H1 (cell line): ENCODE measurements at regions not wholly inside any gene's neighbourhood (a gene's known extent, or its start where the extent isn't known, plus 50 kb on each side); places are given as distances from the start of the nearest gene placed in this dataset.

ENCODE experiments used
- CTCF ChIA-PET: fragments of 300-600 bp; sonication (Branson Sonifier 250); formaldehyde crosslinking; loops from one replicate; lab custom pipeline; 2021; ENCODE audit not compliant: partially characterized antibody; lab: Charles Lee
- POLR2A ChIA-PET: fragments of 300-600 bp; sonication (Branson Sonifier 250); formaldehyde crosslinking; loops from one replicate; lab custom pipeline; 2021; ENCODE audit warnings: inconsistent platforms; ENCODE audit not compliant: partially characterized antibody; lab: Charles Lee
- DNase-seq, 2 experiments: peaks; one replicate each; pipeline versions ENCODE4 v3.0.0 to v3.0.0-alpha.2; 2010 to 2022; ENCODE audit warnings: low spot score in 2 of 2, low read depth in 1 of 2, mixed read lengths in 1 of 2
- FAIRE-seq: peaks from 2 replicates; lab custom pipeline; 2011; peaks lifted over from hg19 to GRCh38; lab: Jason Lieb, UNC
- H2AFZ ChIP-seq: 2 replicates; pipeline ENCODE4 v1.8.1; 2012; ENCODE audit warnings: low read length, inconsistent platforms
- H2AK5ac ChIP-seq: 2 replicates; pipeline ENCODE4 v1.6.1; 2013; ENCODE audit warnings: low read depth, low read length
- H2BK120ac ChIP-seq: replicated peaks from 2 replicates; pipeline ENCODE3; 2013; ENCODE audit warnings: low read depth, low read length, inconsistent platforms
- H2BK12ac ChIP-seq: 2 replicates; pipeline ENCODE4 v1.6.1; 2013; ENCODE audit warnings: low read depth, low read length
- H2BK15ac ChIP-seq: 2 replicates; pipeline ENCODE4 v1.6.1; 2013; ENCODE audit warnings: low read length
- H2BK20ac ChIP-seq: 2 replicates; pipeline ENCODE4 v1.6.1; 2013; ENCODE audit warnings: low read length
- H2BK5ac ChIP-seq: 2 replicates; pipeline ENCODE4 v1.6.1; 2013; ENCODE audit warnings: low read depth, low read length
- H3K14ac ChIP-seq: 2 replicates; pipeline ENCODE4 v1.6.1; 2013; ENCODE audit warnings: inconsistent platforms; ENCODE audit not compliant: insufficient read length
- H3K18ac ChIP-seq: 2 replicates; pipeline ENCODE4 v1.6.1; 2013; ENCODE audit warnings: low read length; ENCODE audit errors: extremely low read depth
- H3K23ac ChIP-seq: 2 replicates; pipeline ENCODE4 v1.6.1; 2013; ENCODE audit warnings: inconsistent platforms; ENCODE audit not compliant: insufficient read length
- H3K23me2 ChIP-seq: 2 replicates; pipeline ENCODE4 v1.6.1; 2013; ENCODE audit warnings: low read depth, low read length
- H3K27ac ChIP-seq: 2 replicates; pipeline ENCODE4 v1.6.1; 2011; ENCODE audit warnings: low read depth, low read length, inconsistent platforms
- H3K27me3 ChIP-seq, 4 experiments: replicated peaks in 1 of 4; 1 replicate in 1 of 4; 2 replicates in 3 of 4; pipeline versions ENCODE4 v1.6.1 to v1.8.1; 2011 to 2013; ENCODE audit warnings: low read length in 3 of 4, mild to moderate bottlenecking in 3 of 4, inconsistent platforms in 2 of 4, mixed read lengths in 2 of 4, moderate library complexity in 1 of 4; ENCODE audit not compliant: control insufficient read depth in 3 of 4, insufficient read depth in 3 of 4; ENCODE audit errors: extremely low read depth in 1 of 4
- H3K36me3 ChIP-seq, 4 experiments: 2 replicates each; pipeline versions ENCODE4 v1.6.1 to v1.8.1; 2011 to 2013; ENCODE audit warnings: mild to moderate bottlenecking in 4 of 4, low read length in 3 of 4, moderate library complexity in 2 of 4, control low read depth in 1 of 4, inconsistent platforms in 1 of 4; ENCODE audit not compliant: insufficient read depth in 4 of 4, control insufficient read depth in 2 of 4
- H3K4ac ChIP-seq: replicated peaks from 2 replicates; pipeline ENCODE3; 2013; ENCODE audit warnings: low read length, low read depth, mixed read lengths, inconsistent platforms; ENCODE audit not compliant: insufficient read length
- H3K4me1 ChIP-seq, 4 experiments: replicated peaks in 1 of 4; 1 replicate in 1 of 4; 2 replicates in 3 of 4; pipeline versions ENCODE4 v1.6.1 to v1.8.1; 2011 to 2013; ENCODE audit warnings: low read length in 3 of 4, inconsistent platforms in 2 of 4, mixed read lengths in 1 of 4; ENCODE audit not compliant: insufficient read depth in 4 of 4, control insufficient read depth in 3 of 4
- H3K4me2 ChIP-seq, 2 experiments: 2 replicates each; pipeline versions ENCODE4 v1.6.1 to v1.8.1; 2011 to 2013; ENCODE audit warnings: low read depth in 2 of 2, low read length in 2 of 2, control low read depth in 1 of 2, inconsistent platforms in 1 of 2, mild to moderate bottlenecking in 1 of 2; ENCODE audit not compliant: insufficient read depth in 1 of 2
- H3K4me3 ChIP-seq, 4 experiments: fragments of 200-600, 300-600 bp in 1 of 4; sonication (generic), shearing (Covaris generic), sonication (Bioruptor Twin) in 1 of 4; 2 replicates each; pipeline versions ENCODE4 v1.5.1 to v1.8.1; 2011 to 2016; ENCODE audit warnings: low read length in 4 of 4, low read depth in 3 of 4, control low read depth in 2 of 4, inconsistent platforms in 2 of 4, mild to moderate bottlenecking in 2 of 4, mixed read lengths in 1 of 4, moderate library complexity in 1 of 4; ENCODE audit not compliant: insufficient read depth in 2 of 4; ENCODE audit errors: extremely low read depth in 1 of 4
- H3K56ac ChIP-seq: replicated peaks from 2 replicates; pipeline ENCODE3; 2013; ENCODE audit warnings: low read depth, mild to moderate bottlenecking, mixed read lengths, low read length, inconsistent platforms; ENCODE audit not compliant: insufficient read length
- H3K79me1 ChIP-seq: 2 replicates; pipeline ENCODE4 v1.6.1; 2013; ENCODE audit warnings: low read depth, low read length, control low read depth
- H3K79me2 ChIP-seq, 2 experiments: 2 replicates each; pipeline versions ENCODE4 v1.6.1 to v1.8.1; 2012 to 2013; ENCODE audit warnings: low read length in 2 of 2, mild to moderate bottlenecking in 2 of 2, inconsistent platforms in 1 of 2; ENCODE audit not compliant: insufficient read depth in 2 of 2, control insufficient read depth in 1 of 2
- H3K9ac ChIP-seq, 4 experiments: replicated peaks in 1 of 4; 1 replicate in 1 of 4; 2 replicates in 3 of 4; pipeline versions ENCODE4 v1.6.1 to v1.8.1; 2011 to 2013; ENCODE audit warnings: low read depth in 3 of 4, low read length in 3 of 4, control low read depth in 2 of 4, mild to moderate bottlenecking in 2 of 4, moderate library complexity in 2 of 4, inconsistent platforms in 1 of 4; ENCODE audit errors: extremely low read depth in 1 of 4
- H3K9me3 ChIP-seq, 2 experiments: 2 replicates each; pipeline versions ENCODE4 v1.6.1 to v1.8.1; 2012 to 2013; ENCODE audit warnings: mild to moderate bottlenecking in 2 of 2, moderate library complexity in 2 of 2, control low read depth in 1 of 2, inconsistent platforms in 1 of 2, low read depth in 1 of 2, low read length in 1 of 2, mixed read lengths in 1 of 2; ENCODE audit not compliant: insufficient read depth in 2 of 2
- H4K20me1 ChIP-seq, 2 experiments: replicated peaks in 1 of 2; 2 replicates each; pipeline versions ENCODE3 to v1.8.1; 2011 to 2013; ENCODE audit warnings: inconsistent platforms in 2 of 2, low read length in 2 of 2, mild to moderate bottlenecking in 1 of 2; ENCODE audit not compliant: insufficient read depth in 2 of 2, control insufficient read depth in 1 of 2
- H4K5ac ChIP-seq: 2 replicates; pipeline ENCODE4 v1.6.1; 2013; ENCODE audit warnings: low read length, low read depth, mixed read lengths, inconsistent platforms; ENCODE audit not compliant: insufficient read length
- H4K8ac ChIP-seq: 2 replicates; pipeline ENCODE4 v1.8.0; 2013; ENCODE audit warnings: mild to moderate bottlenecking, moderate library complexity, low read length, inconsistent platforms; ENCODE audit not compliant: insufficient read depth; ENCODE audit errors: extremely low read depth
- H4K91ac ChIP-seq: replicated peaks from 2 replicates; pipeline ENCODE3; 2013; ENCODE audit warnings: low read length, mixed read lengths, inconsistent platforms; ENCODE audit not compliant: insufficient read length
- CREB1 ChIP-seq: IDR thresholded peaks from 2 replicates; pipeline ENCODE4 v1.6.1; 2012; ENCODE audit warnings: inconsistent platforms
- HDAC6 ChIP-seq: IDR thresholded peaks from one replicate; pipeline ENCODE4 v1.7.1; 2012; ENCODE audit warnings: low read depth, mild to moderate bottlenecking, inconsistent platforms, low read length, moderate library complexity
- SP2 ChIP-seq: IDR thresholded peaks from 2 replicates; pipeline ENCODE4 v1.6.1; 2012; ENCODE audit warnings: mild to moderate bottlenecking, low read length, inconsistent platforms
- WGBS, 2 experiments: shearing (Covaris generic) in 1 of 2; methylation state at CpG; one replicate each; pipeline versions ENCODE4 v1.1.6 to v1.1.7; 2013 to 2015; ENCODE audit warnings: low lambda C conversion rate in 2 of 2, mixed read lengths in 2 of 2, inconsistent platforms in 1 of 2, low coverage in 1 of 2, missing lambda C conversion rate in 1 of 2; ENCODE audit not compliant: insufficient replicate concordance in 2 of 2, insufficient coverage in 1 of 2, insufficient read length in 1 of 2; ENCODE audit errors: extremely low coverage in 1 of 2, missing lambda C conversion rate in 1 of 2; 5-methylcytosine and 5-hydroxymethylcytosine counted together
- TF ChIP-seq, protein P1 (sequence below): IDR thresholded peaks from 2 replicates; pipeline ENCODE4 v1.6.1; 2012; ENCODE audit warnings: low read length, inconsistent platforms

DNA sequence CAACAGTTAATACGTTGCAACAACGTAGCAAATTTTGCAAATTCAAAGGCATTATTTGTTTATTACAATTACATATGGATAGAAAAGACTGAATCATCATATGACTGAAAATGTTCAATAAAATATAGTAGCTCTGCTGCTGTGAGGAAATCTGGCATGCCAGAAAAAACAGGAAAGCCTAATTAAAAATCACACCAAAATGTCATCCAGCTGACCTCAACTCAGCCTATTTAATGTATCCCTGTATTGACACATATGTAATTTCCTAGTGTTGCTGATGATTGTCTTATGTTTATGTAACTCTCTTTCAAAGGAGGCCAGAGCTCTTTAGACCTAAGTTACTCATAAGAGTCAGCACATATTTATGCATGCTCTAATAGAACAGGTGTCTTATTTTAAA, 495.0 kb downstream of the PCDH17 start (continued):
- no peak for TF ChIP-seq SP2

DNA sequence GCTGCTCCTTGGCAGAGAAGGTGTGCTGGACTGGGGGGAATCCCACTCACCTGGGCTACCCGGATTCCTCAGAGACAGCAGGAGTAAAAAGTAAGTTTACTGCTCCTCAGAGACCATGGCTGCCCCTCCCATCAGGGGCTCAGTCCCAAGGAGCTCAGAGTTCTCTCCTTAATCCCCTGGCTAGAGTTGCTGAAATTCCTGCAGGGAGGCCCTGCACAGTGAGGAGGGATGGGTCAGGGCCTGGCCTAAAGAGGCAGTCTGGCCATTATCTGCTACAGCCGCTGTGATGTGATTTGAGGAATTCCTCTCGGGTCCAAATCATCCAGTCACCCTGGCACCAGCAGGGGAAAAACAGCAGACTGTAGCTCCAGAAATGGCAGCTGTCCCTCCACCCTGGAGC, 502.5 kb downstream of the PCDH17 start:
- Histone ChIP-seq H3K4me2 (no peak overlapping the region), H2BK20ac (no peak overlapping the region), H3K4me3 (no peak overlapping the region), H3K9me3 (no peaks in the 10 kb centered on the region), H2BK12ac (no peak overlapping the region), H3K18ac (no peak overlapping the region), H3K56ac (no peak overlapping the region), H3K79me2 (no peaks in the 10 kb centered on the region), H2BK120ac (no peak overlapping the region), H3K27ac (no peak overlapping the region), H3K4ac (no peak overlapping the region), H3K23me2 (no peaks in the 10 kb centered on the region), H3K9ac (no peak overlapping the region), H4K91ac (no peak overlapping the region), H2AFZ (no peak overlapping the region), H3K27me3 (no peaks in the 10 kb centered on the region), H4K8ac (no peak overlapping the region), H3K79me1 (no peaks in the 10 kb centered on the region), H2BK15ac (no peak overlapping the region), H3K4me1 (no peaks in the 10 kb centered on the region), H4K5ac (no peak overlapping the region), H4K20me1 (no peaks in the 10 kb centered on the region), H3K23ac (no peak overlapping the region), H3K36me3 (no peaks in the 10 kb centered on the region), H2BK5ac (no peak overlapping the region), H2AK5ac (no peak overlapping the region), H3K14ac (no peak overlapping the region)
- DNase-seq (no peak), FAIRE-seq (no peak)
- 98% methylated on average over 3 of the region's 3 CpGs; no CpG with 5 or more reads in 1 of the 2 experiments for WGBS, 2 experiments
- ChIA-PET POLR2A (no interaction called here), CTCF (no interaction called here)
- TF ChIP-seq, protein P1, sequence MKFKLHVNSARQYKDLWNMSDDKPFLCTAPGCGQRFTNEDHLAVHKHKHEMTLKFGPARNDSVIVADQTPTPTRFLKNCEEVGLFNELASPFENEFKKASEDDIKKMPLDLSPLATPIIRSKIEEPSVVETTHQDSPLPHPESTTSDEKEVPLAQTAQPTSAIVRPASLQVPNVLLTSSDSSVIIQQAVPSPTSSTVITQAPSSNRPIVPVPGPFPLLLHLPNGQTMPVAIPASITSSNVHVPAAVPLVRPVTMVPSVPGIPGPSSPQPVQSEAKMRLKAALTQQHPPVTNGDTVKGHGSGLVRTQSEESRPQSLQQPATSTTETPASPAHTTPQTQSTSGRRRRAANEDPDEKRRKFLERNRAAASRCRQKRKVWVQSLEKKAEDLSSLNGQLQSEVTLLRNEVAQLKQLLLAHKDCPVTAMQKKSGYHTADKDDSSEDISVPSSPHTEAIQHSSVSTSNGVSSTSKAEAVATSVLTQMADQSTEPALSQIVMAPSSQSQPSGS = no peak
- TF ChIP-seq CREB1 (no peak), HDAC6 (no peak)
